HFFc6 (cell line): ENCODE measurements at regions not wholly inside any gene's neighbourhood (a gene's known extent, or its start where the extent isn't known, plus 50 kb on each side); places are given as distances from the start of the nearest gene placed in this dataset. TPM values are rescaled to one million over a fixed set of nuclear protein-coding genes. Genes with fewer than 3 reads are reported as not detected.

Experiments used
- DNase-seq: peaks from one replicate; pipeline ENCODE4 v3.0.0-alpha.2; 2018
- H3K27ac Mint-ChIP-seq: 2 replicates; pipeline ENCODE4 v1.8.0; 2020; ENCODE audit warnings: mild to moderate bottlenecking, mixed read lengths
- H3K27me3 Mint-ChIP-seq: 2 replicates; pipeline ENCODE4 v1.8.0; 2021; ENCODE audit warnings: mild to moderate bottlenecking, moderate library complexity, mixed read lengths; ENCODE audit not compliant: insufficient read depth
- H3K36me3 Mint-ChIP-seq: 2 replicates; pipeline ENCODE4 v1.8.0; 2021; ENCODE audit warnings: low read depth, mixed read lengths
- H3K4me1 Mint-ChIP-seq: 2 replicates; pipeline ENCODE4 v1.8.0; 2020; ENCODE audit warnings: low read depth, mixed read lengths
- H3K4me3 Mint-ChIP-seq: 2 replicates; pipeline ENCODE4 v1.8.0; 2020; ENCODE audit warnings: mild to moderate bottlenecking, moderate library complexity, mixed read lengths
- H3K9me3 Mint-ChIP-seq: 2 replicates; pipeline ENCODE4 v1.8.0; 2020; ENCODE audit warnings: mild to moderate bottlenecking, mixed read lengths
- microRNA-seq: library from miRNA; unstranded; fragments of <30 nt; microRNA quantifications from one replicate; pipeline ENCODE4, GENCODE V29; 2019
- TF ChIP-seq, protein P1 (sequence below): fragments of 200-600 bp; sonication (generic); IDR thresholded peaks from 2 replicates; pipeline ENCODE4 v1.5.0; 2021; ENCODE audit warnings: antibody characterized with exemption, mild to moderate bottlenecking

DNA sequence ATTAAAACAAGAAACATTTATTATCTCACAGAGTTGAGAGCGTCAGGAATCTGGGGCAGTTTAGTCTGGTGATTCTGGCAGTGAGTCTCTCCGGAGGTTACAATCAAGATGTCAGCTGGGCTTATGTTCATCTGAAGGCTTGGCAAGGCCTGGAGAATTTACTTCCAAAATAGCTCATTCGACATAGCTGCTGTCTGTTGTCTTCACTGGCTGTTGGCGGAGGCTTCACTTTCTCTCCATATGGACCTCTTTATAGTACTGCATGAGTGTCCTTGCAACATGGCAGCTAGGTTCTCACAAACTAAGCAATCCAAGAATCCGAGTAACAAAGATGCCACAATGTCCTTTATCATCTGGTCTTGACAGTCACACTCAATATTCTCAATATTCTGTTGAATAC lies 70.2 kb upstream of the ADGRL3 start:
- Mint-ChIP-seq H3K27me3 (no peaks in the 10 kb centered on the region), H3K4me1 (no peaks in the 10 kb centered on the region), H3K27ac (no peak overlapping the region), H3K9me3 (no peaks in the 10 kb centered on the region; the same call in none of the 2 replicates), H3K4me3 (no peak overlapping the region), H3K36me3 (no peaks in the 10 kb centered on the region)
- TF ChIP-seq, protein P1, sequence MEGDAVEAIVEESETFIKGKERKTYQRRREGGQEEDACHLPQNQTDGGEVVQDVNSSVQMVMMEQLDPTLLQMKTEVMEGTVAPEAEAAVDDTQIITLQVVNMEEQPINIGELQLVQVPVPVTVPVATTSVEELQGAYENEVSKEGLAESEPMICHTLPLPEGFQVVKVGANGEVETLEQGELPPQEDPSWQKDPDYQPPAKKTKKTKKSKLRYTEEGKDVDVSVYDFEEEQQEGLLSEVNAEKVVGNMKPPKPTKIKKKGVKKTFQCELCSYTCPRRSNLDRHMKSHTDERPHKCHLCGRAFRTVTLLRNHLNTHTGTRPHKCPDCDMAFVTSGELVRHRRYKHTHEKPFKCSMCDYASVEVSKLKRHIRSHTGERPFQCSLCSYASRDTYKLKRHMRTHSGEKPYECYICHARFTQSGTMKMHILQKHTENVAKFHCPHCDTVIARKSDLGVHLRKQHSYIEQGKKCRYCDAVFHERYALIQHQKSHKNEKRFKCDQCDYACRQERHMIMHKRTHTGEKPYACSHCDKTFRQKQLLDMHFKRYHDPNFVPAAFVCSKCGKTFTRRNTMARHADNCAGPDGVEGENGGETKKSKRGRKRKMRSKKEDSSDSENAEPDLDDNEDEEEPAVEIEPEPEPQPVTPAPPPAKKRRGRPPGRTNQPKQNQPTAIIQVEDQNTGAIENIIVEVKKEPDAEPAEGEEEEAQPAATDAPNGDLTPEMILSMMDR, result no peak
- DNase-seq, result no peak

DNA sequence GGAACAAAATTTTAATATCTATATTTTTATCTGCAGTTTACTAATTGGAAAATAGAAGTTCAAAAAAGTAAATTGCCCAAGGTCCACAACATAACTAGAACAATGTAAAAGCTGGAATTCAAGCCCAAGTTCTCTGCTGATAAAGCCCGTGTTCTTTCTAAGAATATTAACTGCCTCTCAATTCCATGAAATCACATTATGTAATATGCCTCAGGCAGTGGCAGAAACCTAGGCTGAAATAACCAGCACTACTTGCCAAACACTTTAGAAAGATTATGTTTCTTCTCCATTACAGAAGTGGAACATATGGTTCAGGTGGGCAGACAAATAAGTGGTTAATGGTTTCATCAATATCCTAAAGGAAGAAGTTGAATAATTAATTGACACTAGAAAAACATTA lies 56.7 kb upstream of the ADGRL3 start:
- no peak overlapping the region for H3K4me3 Mint-ChIP-seq
- no peaks in the 10 kb centered on the region for H3K27me3 Mint-ChIP-seq
- no peak overlapping the region for H3K27ac Mint-ChIP-seq
- no peak for DNase-seq
- peaks cover under 1% of the 10 kb centered on the region; the same call in 1 of the 2 replicates for H3K36me3 Mint-ChIP-seq
- no peaks in the 10 kb centered on the region for H3K4me1 Mint-ChIP-seq
- H3K9me3 Mint-ChIP-seq, result peaks cover 15% of the 10 kb centered on the region
- TF ChIP-seq, protein P1, result no peak

GRCh38 chr4:61149278-61149677 lies 50.8 kb upstream of the ADGRL3 start:
- Mint-ChIP-seq H3K36me3 (no peaks in the 10 kb centered on the region), H3K9me3 (peaks cover 27% of the 10 kb centered on the region), H3K4me3 (no peak overlapping the region), H3K27ac (no peak overlapping the region), H3K4me1 (no peaks in the 10 kb centered on the region), H3K27me3 (no peaks in the 10 kb centered on the region; the same call in 1 of the 2 replicates)
- TF ChIP-seq, protein P1, result no peak
- no peak for DNase-seq

Small RNAs in the stretch of these regions (microRNA-seq; reads per million reads assigned to microRNA genes)
- not detected for gene MIR548AG1
